Suprapubic skin (tissue), 4 donors: ENCODE measurements at regions not wholly inside any gene's neighbourhood (a gene's known extent, or its start where the extent isn't known, plus 50 kb on each side); places are given as distances from the start of the nearest gene placed in this dataset.

Experiments used
- DNase-seq, 2 donors: peaks; one replicate each; pipeline ENCODE4 v3.0.0-alpha.2; 2019; ENCODE audit warnings: low spot score in 2 of 2
- H3K27ac ChIP-seq: fragments of 200-600 bp; sonication (generic); one replicate; pipeline ENCODE4 v1.5.1; 2019
- H3K27me3 ChIP-seq: fragments of 200-600 bp; sonication (generic); one replicate; pipeline ENCODE4 v1.5.1; 2019
- H3K36me3 ChIP-seq: fragments of 200-600 bp; sonication (generic); one replicate; pipeline ENCODE4 v1.5.1; 2019
- H3K4me1 ChIP-seq: fragments of 200-600 bp; sonication (generic); one replicate; pipeline ENCODE4 v1.5.1; 2019
- H3K4me3 ChIP-seq: fragments of 200-600 bp; sonication (generic); one replicate; pipeline ENCODE4 v1.5.1; 2019; ENCODE audit warnings: mild to moderate bottlenecking
- H3K9me3 ChIP-seq: fragments of 200-600 bp; sonication (generic); one replicate; pipeline ENCODE4 v1.5.1; 2019
- CTCF ChIP-seq, 2 donors: fragments of 200-600 bp in 1 of 2; fragments of 450-650 bp in 1 of 2; sonication (generic) in 1 of 2; IDR thresholded peaks; one replicate each; pipeline ENCODE4 v1.5.1; 2016 to 2019; ENCODE audit warnings: antibody characterized with exemption in 2 of 2, mild to moderate bottlenecking in 1 of 2, moderate library complexity in 1 of 2
- EP300 ChIP-seq: sonication (generic); formaldehyde crosslinking; IDR thresholded peaks from one replicate; pipeline ENCODE4 v1.6.1; 2017; ENCODE audit warnings: antibody characterized with exemption
- POLR2A ChIP-seq, 2 donors: fragments of 450-650 bp; IDR thresholded peaks; one replicate each; pipeline ENCODE4 v1.6.1; 2017; ENCODE audit warnings: antibody characterized with exemption in 2 of 2, mild to moderate bottlenecking in 2 of 2, moderate library complexity in 2 of 2
- POLR2AphosphoS5 ChIP-seq, 3 donors: sonication (generic); formaldehyde crosslinking; IDR thresholded peaks; one replicate each; pipeline ENCODE4 v1.6.1; 2017; ENCODE audit warnings: antibody characterized with exemption in 3 of 3
- WGBS: methylation state at CpG from one replicate; pipeline ENCODE4 v1.1.5; 2018; 5-methylcytosine and 5-hydroxymethylcytosine counted together

- Histone ChIP-seq H3K4me3 (no peak overlapping the region), H3K36me3 (no peaks in the 10 kb centered on the region), H3K9me3 (no peaks in the 10 kb centered on the region), H3K4me1 (peaks cover 5% of the 10 kb centered on the region), H3K27ac (no peak overlapping the region), H3K27me3 (no peaks in the 10 kb centered on the region)
- TF ChIP-seq POLR2A (IDR thresholded peaks at IDR 0.05), result no peak
- no peak for TF ChIP-seq POLR2AphosphoS5 (IDR thresholded peaks at IDR 0.05)
- no peak for TF ChIP-seq CTCF (IDR thresholded peaks at IDR 0.05)
- TF ChIP-seq EP300, result no peak
- WGBS, result 49% methylated on average over 3 of the region's 3 CpGs
- no peak for DNase-seq
These were observed 74.6 kb downstream of the DNTTIP2 start for GRCh38 chr1:93804412-93804811.

- 85% methylated on average over 5 of the region's 5 CpGs for WGBS
- Histone ChIP-seq H3K9me3 (no peaks in the 10 kb centered on the region), H3K36me3 (no peaks in the 10 kb centered on the region), H3K4me1 (peaks cover 5% of the 10 kb centered on the region), H3K27me3 (no peaks in the 10 kb centered on the region), H3K27ac (no peak overlapping the region), H3K4me3 (no peak overlapping the region)
- no peak for DNase-seq
- TF ChIP-seq POLR2AphosphoS5 (IDR thresholded peaks at IDR 0.05) (no peak), CTCF (IDR thresholded peaks at IDR 0.05) (no peak), EP300 (no peak), POLR2A (IDR thresholded peaks at IDR 0.05) (no peak)
These were observed 77.5 kb downstream of the DNTTIP2 start for GRCh38 chr1:93801471-93801870.

- TF ChIP-seq POLR2AphosphoS5 (IDR thresholded peaks at IDR 0.05) (no peak), CTCF (IDR thresholded peaks at IDR 0.05) (no peak), POLR2A (IDR thresholded peaks at IDR 0.05) (no peak)
- H3K27ac ChIP-seq, result no peak overlapping the region
- no peaks in the 10 kb centered on the region for H3K27me3 ChIP-seq
- DNase-seq, result no peak
- H3K4me1 ChIP-seq, result peaks cover 5% of the 10 kb centered on the region
- no peak overlapping the region for H3K4me3 ChIP-seq
- H3K36me3 ChIP-seq, result no peaks in the 10 kb centered on the region
- H3K9me3 ChIP-seq, result no peaks in the 10 kb centered on the region
- 88% methylated on average over 5 of the region's 5 CpGs for WGBS
These were observed 78.2 kb downstream of the DNTTIP2 start for GRCh38 chr1:93800856-93801255.

GRCh38 chr1:93798291-93798690, 80.7 kb downstream of the DNTTIP2 start:
- Histone ChIP-seq H3K9me3 (no peaks in the 10 kb centered on the region), H3K27me3 (no peaks in the 10 kb centered on the region)
- 58% methylated on average over 1 of the region's 1 CpG for WGBS

GRCh38 chr1:93784538-93784937, 94.5 kb downstream of the DNTTIP2 start:
- Histone ChIP-seq H3K4me1 (peaks cover 2% of the 10 kb centered on the region), H3K4me3 (no peak overlapping the region), H3K36me3 (no peaks in the 10 kb centered on the region), H3K27ac (no peak overlapping the region), H3K27me3 (no peaks in the 10 kb centered on the region), H3K9me3 (no peaks in the 10 kb centered on the region)
- WGBS, result 81% methylated on average over 3 of the region's 3 CpGs
- TF ChIP-seq POLR2AphosphoS5 (IDR thresholded peaks at IDR 0.05), result no peak
- no peak for TF ChIP-seq EP300
- TF ChIP-seq POLR2A (IDR thresholded peaks at IDR 0.05), result no peak
- no peak for TF ChIP-seq CTCF (IDR thresholded peaks at IDR 0.05)
- no peak for DNase-seq

More at GRCh38 chr1:93798291-93798690, 80.7 kb downstream of the DNTTIP2 start:
- no peak for DNase-seq
- H3K27ac ChIP-seq, result no peak overlapping the region
- no peak overlapping the region for H3K4me3 ChIP-seq
- H3K4me1 ChIP-seq, result no peaks in the 10 kb centered on the region
- H3K36me3 ChIP-seq, result no peaks in the 10 kb centered on the region
- TF ChIP-seq CTCF (IDR thresholded peaks at IDR 0.05) (no peak), POLR2AphosphoS5 (IDR thresholded peaks at IDR 0.05) (no peak), POLR2A (IDR thresholded peaks at IDR 0.05) (no peak), EP300 (no peak)
